HUES48 (cell line): ENCODE measurements at regions not wholly inside any gene's neighbourhood (a gene's known extent, or its start where the extent isn't known, plus 50 kb on each side); places are given as distances from the start of the nearest gene placed in this dataset.

Experiments
- H3K27ac ChIP-seq: one replicate; pipeline ENCODE4 v1.7.0; 2013; ENCODE audit warnings: low read depth, low read length, inconsistent platforms
- H3K27me3 ChIP-seq: 2 replicates; pipeline ENCODE4 v1.6.1; 2013; ENCODE audit warnings: mild to moderate bottlenecking, low read length; ENCODE audit not compliant: control insufficient read depth, insufficient read depth
- H3K36me3 ChIP-seq: 2 replicates; pipeline ENCODE4 v1.6.1; 2013; ENCODE audit warnings: low read length; ENCODE audit not compliant: control insufficient read depth, insufficient read depth
- H3K4me1 ChIP-seq: 2 replicates; pipeline ENCODE4 v1.6.1; 2013; ENCODE audit warnings: mild to moderate bottlenecking, low read length; ENCODE audit not compliant: control insufficient read depth, insufficient read depth
- H3K4me3 ChIP-seq: 2 replicates; pipeline ENCODE4 v1.5.1; 2013; ENCODE audit warnings: mild to moderate bottlenecking, low read depth, low read length
- H3K9ac ChIP-seq: 2 replicates; pipeline ENCODE4 v1.6.1; 2013; ENCODE audit warnings: mild to moderate bottlenecking, low read depth, low read length, moderate library complexity
- H3K9me3 ChIP-seq: 2 replicates; pipeline ENCODE4 v1.6.1; 2013; ENCODE audit warnings: low read length; ENCODE audit not compliant: control insufficient read depth, insufficient read depth

DNA sequence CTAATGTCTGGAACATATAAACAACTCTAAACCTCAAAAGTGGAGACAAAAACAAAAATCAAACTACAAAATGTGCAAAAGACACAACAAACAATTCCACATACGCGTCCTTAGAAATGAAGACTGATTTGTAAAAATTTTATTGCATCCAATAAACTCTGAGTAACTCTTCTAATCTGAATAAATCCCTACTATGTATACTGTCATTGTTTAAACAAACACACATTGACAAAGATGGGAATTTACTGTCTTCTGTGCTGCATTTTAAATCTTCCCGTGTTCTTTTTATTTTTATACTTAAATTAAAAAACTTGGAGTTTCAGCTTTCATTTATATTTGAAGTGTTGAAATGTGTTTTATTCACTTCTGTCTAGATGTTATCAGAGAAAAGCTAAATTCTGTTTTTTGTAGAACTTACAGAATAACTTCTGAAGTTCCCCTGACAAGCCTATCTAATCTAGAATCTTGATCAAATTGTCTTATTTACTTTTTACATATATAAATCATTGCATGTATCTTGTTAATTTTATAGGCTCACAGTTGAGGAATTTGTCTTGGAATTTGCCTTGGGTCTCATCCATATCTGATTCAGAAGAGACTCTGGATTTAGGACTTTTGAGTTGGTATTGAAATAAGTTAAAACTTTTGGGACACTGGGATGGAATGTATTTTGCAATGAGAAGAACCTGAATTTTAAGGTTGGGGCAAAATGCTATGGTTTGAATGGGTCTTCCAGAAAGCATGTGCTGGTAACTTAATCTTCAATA is 2064.4 kb upstream of the C9orf72 start:
- Histone ChIP-seq H3K4me1 (no peaks in the 10 kb centered on the region), H3K4me3 (no peak overlapping the region), H3K27me3 (no peaks in the 10 kb centered on the region)

DNA sequence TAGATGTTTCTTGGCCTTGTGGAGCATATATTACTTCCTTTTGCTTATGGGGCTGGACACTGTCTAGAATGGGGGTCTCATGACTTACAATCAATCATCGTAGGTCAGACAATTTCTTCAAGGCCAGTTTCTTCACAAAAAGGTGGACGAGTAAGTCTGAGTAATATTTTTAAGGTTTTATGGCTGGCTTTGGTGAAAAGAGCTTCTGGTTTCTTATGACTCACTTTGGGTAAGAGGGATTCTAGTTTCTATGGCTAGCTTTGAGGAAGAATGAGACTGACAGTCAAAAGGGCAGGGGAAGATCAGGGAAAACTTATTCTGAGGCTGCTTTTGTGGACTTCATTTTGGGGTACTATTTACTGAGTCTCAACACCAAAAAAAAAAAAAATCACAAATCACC is 2067.2 kb upstream of the C9orf72 start:
- H3K36me3 ChIP-seq, result no peaks in the 10 kb centered on the region
- no peaks in the 10 kb centered on the region for H3K27me3 ChIP-seq
- no peak overlapping the region for H3K9ac ChIP-seq
- no peak overlapping the region for H3K27ac ChIP-seq
- no peaks in the 10 kb centered on the region for H3K9me3 ChIP-seq
- no peaks in the 10 kb centered on the region for H3K4me1 ChIP-seq
- H3K4me3 ChIP-seq, result no peak overlapping the region

More for the DNA sequence above, 2064.4 kb upstream of the C9orf72 start:
- no peaks in the 10 kb centered on the region for H3K36me3 ChIP-seq
- no peak overlapping the region for H3K9ac ChIP-seq
- no peak overlapping the region for H3K27ac ChIP-seq
- no peaks in the 10 kb centered on the region for H3K9me3 ChIP-seq

DNA sequence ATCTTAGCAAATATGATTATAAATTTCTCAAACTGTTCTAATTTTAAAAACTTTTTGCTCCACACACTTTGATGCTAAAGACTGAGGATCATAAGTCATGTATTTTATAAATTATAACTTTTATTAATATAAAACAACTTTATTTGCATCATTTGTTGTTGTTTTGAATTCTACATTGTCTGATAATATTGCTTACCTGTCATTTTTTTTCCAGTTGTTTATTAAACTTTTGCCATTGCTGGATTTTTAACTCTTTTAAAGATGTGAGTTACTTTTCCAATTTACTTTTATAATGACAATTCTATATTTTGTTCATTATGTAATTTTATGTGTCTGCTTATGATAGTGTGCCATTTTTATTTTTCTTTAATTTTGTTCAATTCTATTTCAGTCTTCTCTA is 2071.2 kb upstream of the C9orf72 start:
- H3K36me3 ChIP-seq, result no peaks in the 10 kb centered on the region
- H3K9ac ChIP-seq, result no peak overlapping the region
- no peaks in the 10 kb centered on the region for H3K4me1 ChIP-seq
- no peaks in the 10 kb centered on the region for H3K9me3 ChIP-seq
- H3K4me3 ChIP-seq, result no peak overlapping the region
- no peaks in the 10 kb centered on the region for H3K27me3 ChIP-seq
- no peak overlapping the region for H3K27ac ChIP-seq

DNA sequence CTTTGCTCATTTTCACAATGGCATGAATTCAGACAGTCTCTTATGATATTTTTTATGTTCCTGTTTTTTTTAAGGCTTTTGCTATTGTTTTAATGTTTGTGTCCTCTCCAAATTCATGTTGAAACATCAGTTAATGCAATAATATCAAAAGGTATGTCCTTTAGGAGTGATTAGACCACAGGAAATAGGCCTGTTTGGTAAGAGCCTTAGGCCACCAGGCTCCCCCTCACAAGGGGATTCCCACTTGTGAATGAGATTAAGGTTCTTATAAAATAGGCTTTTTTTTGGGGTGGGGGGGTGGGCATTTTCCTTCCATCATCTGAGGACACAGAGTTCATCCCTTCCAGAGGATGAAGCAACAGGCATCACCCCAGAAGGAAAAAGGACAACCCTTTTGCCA is 2074.2 kb upstream of the C9orf72 start:
- H3K9ac ChIP-seq, result no peak overlapping the region
- no peaks in the 10 kb centered on the region for H3K9me3 ChIP-seq
- H3K27ac ChIP-seq, result no peak overlapping the region
- H3K4me3 ChIP-seq, result no peak overlapping the region
- H3K36me3 ChIP-seq, result no peaks in the 10 kb centered on the region
- H3K27me3 ChIP-seq, result no peaks in the 10 kb centered on the region
- H3K4me1 ChIP-seq, result no peaks in the 10 kb centered on the region

DNA sequence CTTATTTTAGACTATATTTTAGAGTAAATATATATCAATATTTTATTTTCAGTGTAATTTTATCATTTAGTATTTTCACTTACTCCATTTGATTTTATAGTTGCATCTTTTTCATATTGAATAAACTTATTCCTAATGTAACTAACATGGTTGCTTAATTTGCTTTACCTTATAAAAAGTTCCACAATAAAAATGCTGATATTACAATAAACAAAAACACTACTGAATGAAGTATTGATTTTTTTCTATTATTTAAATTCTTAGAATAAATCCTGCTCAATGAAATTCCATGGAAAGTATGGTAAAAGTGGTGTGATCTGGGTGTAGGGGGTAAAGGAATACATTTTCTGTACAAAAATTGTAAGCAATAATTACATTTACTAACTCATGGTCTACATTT is 2074.9 kb upstream of the C9orf72 start:
- H3K4me1 ChIP-seq, result no peaks in the 10 kb centered on the region
- no peaks in the 10 kb centered on the region for H3K9me3 ChIP-seq
- no peak overlapping the region for H3K9ac ChIP-seq
- no peaks in the 10 kb centered on the region for H3K27me3 ChIP-seq
- H3K27ac ChIP-seq, result no peak overlapping the region
- no peak overlapping the region for H3K4me3 ChIP-seq
- no peaks in the 10 kb centered on the region for H3K36me3 ChIP-seq

DNA sequence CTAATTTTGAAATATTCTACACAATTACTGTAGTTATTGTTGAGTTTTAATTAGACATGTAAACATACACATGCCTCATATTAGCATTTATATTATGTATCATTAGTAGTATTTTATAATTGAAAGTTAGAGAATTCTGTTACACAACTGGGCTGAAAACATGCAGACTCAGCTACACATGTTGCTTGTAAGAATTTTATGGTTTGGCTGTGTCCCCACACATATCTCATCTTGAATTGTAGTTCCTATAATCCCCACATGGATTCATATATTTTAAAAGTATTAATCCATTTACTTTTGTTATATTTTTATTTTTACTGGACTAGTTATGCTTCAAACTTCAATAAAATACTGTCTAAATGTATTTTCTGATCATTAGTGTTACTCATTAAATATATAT is 2075.3 kb upstream of the C9orf72 start:
- no peak overlapping the region for H3K4me3 ChIP-seq
- no peak overlapping the region for H3K9ac ChIP-seq
- H3K36me3 ChIP-seq, result no peaks in the 10 kb centered on the region
- no peak overlapping the region for H3K27ac ChIP-seq
- H3K27me3 ChIP-seq, result no peaks in the 10 kb centered on the region
- no peaks in the 10 kb centered on the region for H3K4me1 ChIP-seq
- no peaks in the 10 kb centered on the region for H3K9me3 ChIP-seq

DNA sequence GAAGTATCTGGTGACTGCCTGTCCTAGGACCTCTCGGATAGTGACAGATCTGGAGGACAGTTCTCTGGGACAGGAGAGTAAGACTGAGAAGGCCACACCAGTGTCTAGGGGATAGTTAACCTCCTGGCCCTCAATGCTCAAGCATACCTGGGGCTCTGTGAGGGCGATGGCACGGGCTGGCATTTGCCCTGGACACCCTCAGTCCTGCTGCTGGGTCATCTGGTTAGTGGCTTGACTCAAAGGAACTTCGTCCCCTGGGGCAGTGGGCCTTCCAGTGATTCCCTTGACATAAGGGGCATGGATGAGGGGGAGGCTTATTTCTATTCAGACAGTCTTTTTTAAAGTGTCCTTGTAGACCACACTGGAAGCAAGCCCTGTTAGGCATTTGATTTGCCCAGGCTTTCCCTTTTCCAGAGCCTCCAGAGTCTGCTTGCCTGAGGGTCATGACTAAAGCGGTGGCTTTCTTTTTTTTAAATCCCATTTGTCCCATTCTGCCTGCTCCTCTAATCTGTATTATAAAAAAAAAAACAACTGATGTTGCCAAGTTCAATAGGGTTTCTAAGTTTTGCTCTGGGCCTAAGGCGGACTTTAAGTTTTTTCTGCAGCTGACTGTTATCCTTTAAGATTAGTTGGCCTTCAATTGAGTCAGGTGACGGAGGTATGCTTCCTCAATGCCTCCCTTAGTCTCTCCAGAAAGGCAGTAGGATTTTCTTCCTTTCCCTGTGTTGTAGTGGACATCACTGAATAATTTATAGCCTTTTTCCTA is 2083.5 kb upstream of the C9orf72 start:
- no peaks in the 10 kb centered on the region for H3K9me3 ChIP-seq
- no peak overlapping the region for H3K9ac ChIP-seq
- H3K4me1 ChIP-seq, result no peaks in the 10 kb centered on the region
- H3K36me3 ChIP-seq, result no peaks in the 10 kb centered on the region
- H3K27me3 ChIP-seq, result no peaks in the 10 kb centered on the region
- no peak overlapping the region for H3K4me3 ChIP-seq
- no peak overlapping the region for H3K27ac ChIP-seq

DNA sequence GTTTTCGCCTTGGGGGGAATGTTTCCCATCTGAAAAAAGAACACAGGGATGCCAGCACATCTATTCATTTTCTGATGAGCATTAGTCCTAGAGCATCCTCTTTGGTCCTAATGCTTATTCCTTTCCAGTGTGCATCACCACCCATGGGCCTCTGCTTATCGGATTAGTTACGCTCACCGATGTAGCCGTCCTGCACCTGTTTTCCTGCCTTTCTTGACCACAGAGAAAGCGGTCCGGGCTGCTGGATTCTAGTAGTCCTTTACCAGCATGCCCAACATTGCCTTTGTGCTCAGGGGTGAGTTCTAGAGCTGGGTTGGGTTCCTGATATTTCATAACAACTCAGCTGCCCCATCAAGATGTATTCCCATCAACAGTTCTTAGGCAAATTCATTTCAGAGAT is 2084.5 kb upstream of the C9orf72 start:
- Histone ChIP-seq H3K27me3 (no peaks in the 10 kb centered on the region), H3K36me3 (no peaks in the 10 kb centered on the region), H3K4me3 (no peak overlapping the region), H3K27ac (no peak overlapping the region), H3K4me1 (no peaks in the 10 kb centered on the region), H3K9ac (no peak overlapping the region), H3K9me3 (no peaks in the 10 kb centered on the region)

DNA sequence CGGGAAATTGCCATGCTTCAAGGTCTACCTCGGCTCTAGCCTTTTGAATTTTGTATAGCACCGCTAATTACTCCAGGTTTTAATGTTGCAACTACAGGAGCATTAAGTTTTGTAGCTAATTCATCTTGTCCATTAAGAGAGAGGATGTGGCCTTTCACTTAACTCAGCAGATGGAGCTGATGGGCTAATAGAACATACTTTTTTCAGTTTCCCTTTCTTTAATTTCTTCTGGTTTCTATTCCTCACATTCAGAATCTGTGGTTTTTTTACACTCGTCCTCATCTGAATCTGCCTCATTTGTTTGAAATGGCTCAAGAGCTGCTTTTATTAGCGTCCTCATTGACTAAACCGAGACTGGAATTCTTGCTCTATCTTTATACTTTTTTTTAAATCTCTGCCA is 2085.7 kb upstream of the C9orf72 start:
- Histone ChIP-seq H3K9ac (no peak overlapping the region), H3K27ac (no peak overlapping the region), H3K4me1 (no peaks in the 10 kb centered on the region), H3K9me3 (no peaks in the 10 kb centered on the region), H3K27me3 (no peaks in the 10 kb centered on the region), H3K36me3 (no peaks in the 10 kb centered on the region), H3K4me3 (no peak overlapping the region)

DNA sequence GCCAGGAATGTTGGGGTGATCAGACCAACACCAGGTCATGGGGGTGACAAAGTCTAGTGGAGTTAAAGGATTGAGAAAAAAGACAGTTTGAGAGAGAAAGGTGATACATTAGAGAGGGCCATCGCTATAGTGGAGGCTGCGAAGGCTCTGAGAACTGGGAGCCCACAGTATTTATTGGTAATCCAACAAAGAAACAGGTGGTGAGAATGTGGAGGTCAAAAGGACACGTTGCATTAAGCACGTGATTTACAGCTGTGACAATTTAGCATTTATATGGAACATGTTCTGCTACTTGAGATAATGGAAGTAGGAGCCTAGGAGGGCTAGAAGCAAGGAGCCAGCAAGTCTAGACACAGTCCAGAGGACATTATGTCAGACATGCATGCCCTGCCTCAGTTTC is 2086.5 kb upstream of the C9orf72 start:
- Histone ChIP-seq H3K27me3 (no peaks in the 10 kb centered on the region), H3K9me3 (no peaks in the 10 kb centered on the region), H3K36me3 (no peaks in the 10 kb centered on the region), H3K4me1 (no peaks in the 10 kb centered on the region), H3K9ac (no peak overlapping the region), H3K27ac (no peak overlapping the region), H3K4me3 (no peak overlapping the region)

DNA sequence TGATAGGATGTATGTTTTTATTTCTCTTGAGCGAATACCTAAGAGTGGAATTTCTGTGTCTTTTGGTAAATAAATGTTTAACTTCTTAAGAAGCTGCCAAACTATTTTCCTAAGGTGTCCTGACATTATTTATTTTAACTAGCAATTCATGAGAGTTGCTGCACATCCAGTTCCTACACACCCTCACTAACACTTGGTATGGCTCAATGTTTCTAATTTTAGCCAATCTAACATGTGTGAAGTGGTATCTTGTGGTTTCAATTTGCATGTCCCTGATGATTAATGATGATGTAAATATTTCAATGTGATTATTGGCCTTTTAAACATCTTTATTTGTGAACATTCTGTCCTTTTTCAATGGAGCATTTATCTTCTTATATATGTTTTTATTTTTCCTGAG is 2095.5 kb upstream of the C9orf72 start:
- Histone ChIP-seq H3K27ac (no peak overlapping the region), H3K9me3 (no peaks in the 10 kb centered on the region), H3K9ac (no peak overlapping the region), H3K4me1 (no peaks in the 10 kb centered on the region), H3K36me3 (no peaks in the 10 kb centered on the region), H3K4me3 (no peak overlapping the region), H3K27me3 (no peaks in the 10 kb centered on the region)
